ENCODE measurements at regions not wholly inside any gene's neighbourhood (a gene's known extent, or its start where the extent isn't known, plus 50 kb on each side); places are given as distances from the start of the nearest gene placed in this dataset.

GRCh38 chr16:72542102-72542501, 370.1 kb upstream of the PMFBP1 start:
- Mint-ChIP-seq H3K9me3 (peaks cover 21% of the 10 kb centered on the region), H3K4me3 (no peak overlapping the region), H3K36me3 (ENCODE audit: low read depth) (peaks cover 30% of the 10 kb centered on the region), H3K27me3 (ENCODE audit: low read depth) (no peaks in the 10 kb centered on the region), H3K4me1 (no peaks in the 10 kb centered on the region), H3K27ac (ENCODE audit: unreplicated experiment) (peak overlapping the region; percentile 35)
- no peak for TF ChIP-seq CTCF (conservative IDR thresholded peaks at IDR 0.05)
- DNase-seq (ENCODE audit: low read depth, low spot score) = no peak

GRCh38 chr16:72537664-72538063, 365.7 kb upstream of the PMFBP1 start:
- DNase-seq (ENCODE audit: low read depth, low spot score) = no peak
- Mint-ChIP-seq H3K36me3 (ENCODE audit: low read depth) (peaks cover 11% of the 10 kb centered on the region), H3K27me3 (ENCODE audit: low read depth) (no peaks in the 10 kb centered on the region), H3K4me3 (no peak overlapping the region), H3K4me1 (no peaks in the 10 kb centered on the region), H3K9me3 (peaks cover 3% of the 10 kb centered on the region), H3K27ac (ENCODE audit: unreplicated experiment) (no peak overlapping the region)
- TF ChIP-seq CTCF (conservative IDR thresholded peaks at IDR 0.05) = no peak

GRCh38 chr16:72536723-72537435, 364.9 kb upstream of the PMFBP1 start:
- Mint-ChIP-seq H3K4me3 (no peak overlapping the region), H3K27ac (ENCODE audit: unreplicated experiment) (no peak overlapping the region), H3K4me1 (no peaks in the 10 kb centered on the region), H3K27me3 (ENCODE audit: low read depth) (no peaks in the 10 kb centered on the region), H3K36me3 (ENCODE audit: low read depth) (peaks cover 8% of the 10 kb centered on the region), H3K9me3 (peaks cover 4% of the 10 kb centered on the region)
- no peak for TF ChIP-seq CTCF (conservative IDR thresholded peaks at IDR 0.05)
- no peak for DNase-seq (ENCODE audit: low read depth, low spot score)

- Mint-ChIP-seq H3K9me3 (peaks cover 11% of the 10 kb centered on the region), H3K27me3 (ENCODE audit: low read depth) (no peaks in the 10 kb centered on the region), H3K36me3 (ENCODE audit: low read depth) (peaks cover 23% of the 10 kb centered on the region), H3K4me1 (no peaks in the 10 kb centered on the region), H3K27ac (ENCODE audit: unreplicated experiment) (no peak overlapping the region), H3K4me3 (no peak overlapping the region)
- no peak for DNase-seq (ENCODE audit: low read depth, low spot score)
- TF ChIP-seq CTCF (conservative IDR thresholded peaks at IDR 0.05) = no peak
Measured at GRCh38 chr16:72532906-72533410, 361.0 kb upstream of the PMFBP1 start.

- no peak overlapping the region for H3K4me3 Mint-ChIP-seq
- no peak for DNase-seq (ENCODE audit: low read depth, low spot score)
- peaks cover 24% of the 10 kb centered on the region for H3K36me3 Mint-ChIP-seq (ENCODE audit: low read depth)
- no peaks in the 10 kb centered on the region for H3K27me3 Mint-ChIP-seq (ENCODE audit: low read depth)
- no peak overlapping the region for H3K27ac Mint-ChIP-seq (ENCODE audit: unreplicated experiment)
- TF ChIP-seq CTCF (conservative IDR thresholded peaks at IDR 0.05) = no peak
- peaks cover 11% of the 10 kb centered on the region for H3K9me3 Mint-ChIP-seq
- no peaks in the 10 kb centered on the region for H3K4me1 Mint-ChIP-seq
Measured at GRCh38 chr16:72530434-72530833, 358.5 kb upstream of the PMFBP1 start.

Measured in neural crest cell (in vitro differentiated cells).